ENCODE measurements at regions not wholly inside any gene's neighbourhood (a gene's known extent, or its start where the extent isn't known, plus 50 kb on each side); places are given as distances from the start of the nearest gene placed in this dataset.
"Not testable (repeated sequence)": the region's sequence is repeated elsewhere in the genome, so short reads cannot be mapped to it uniquely, and the experiment has no call there.

GRCh38 chr13:89434624-89435023 is 1763.5 kb downstream of the SLITRK5 start:
- TF ChIP-seq CTCF (conservative IDR thresholded peaks at IDR 0.05; ENCODE audit: low read depth, low read length): peak; percentile 37
- not testable (repeated sequence) for TF ChIP-seq EZH2 (IDR thresholded peaks at IDR 0.05; ENCODE audit: borderline replicate concordance, low read depth, low read length, poor library complexity, severe bottlenecking)

Data from A673 (cell line).